CD4-positive, alpha-beta T cell (primary cell): ENCODE measurements at regions not wholly inside any gene's neighbourhood (a gene's known extent, or its start where the extent isn't known, plus 50 kb on each side); places are given as distances from the start of the nearest gene placed in this dataset.

Source experiments
- ATAC-seq: fragments of 200-7000 bp; cut with Tn5 transposase; one replicate; pipeline ENCODE4 v1.10.0; 2022; ENCODE audit warnings: mild to moderate bottlenecking; ENCODE audit not compliant: poor library complexity
- CTCF ChIA-PET: fragments of 350-600 bp; sonication (Branson Sonifier 250); formaldehyde crosslinking; loops from one replicate; lab custom pipeline; 2021; ENCODE audit warnings: antibody characterized with exemption, inconsistent platforms; lab: Charles Lee
- POLR2A ChIA-PET: fragments of 350-600 bp; sonication (Branson Sonifier 250); formaldehyde crosslinking; loops from one replicate; lab custom pipeline; 2021; ENCODE audit warnings: antibody characterized with exemption, inconsistent platforms; lab: Charles Lee
- DNase-seq, 14 experiments: peaks; one replicate each; pipeline ENCODE4 v3.0.0-alpha.2; 2013 to 2020; ENCODE audit warnings: mixed read lengths in 2 of 14
- H3K27ac ChIP-seq, 2 donors: one replicate each; pipeline versions ENCODE4 v1.5.1 to v1.7.0; 2013; ENCODE audit warnings: low read length in 2 of 2, low read depth in 1 of 2, mild to moderate bottlenecking in 1 of 2
- H3K27me3 ChIP-seq, 2 experiments: 1 replicate in 1 of 2; 2 replicates in 1 of 2; pipeline versions ENCODE4 v1.6.1 to v1.7.0; 2013; ENCODE audit warnings: low read length in 2 of 2, control low read depth in 1 of 2, mild to moderate bottlenecking in 1 of 2, moderate library complexity in 1 of 2; ENCODE audit not compliant: insufficient read depth in 2 of 2, control insufficient read depth in 1 of 2
- H3K36me3 ChIP-seq: one replicate; pipeline ENCODE4 v1.6.1; 2013; ENCODE audit warnings: low read length, control low read depth; ENCODE audit not compliant: insufficient read depth
- H3K4me1 ChIP-seq: one replicate; pipeline ENCODE4 v1.6.1; 2013; ENCODE audit warnings: low read length, control low read depth; ENCODE audit not compliant: insufficient read depth
- H3K4me3 ChIP-seq: one replicate; pipeline ENCODE4 v1.5.1; 2013; ENCODE audit warnings: mild to moderate bottlenecking, low read length, moderate library complexity
- H3K9me3 ChIP-seq, 2 experiments: 1 replicate in 1 of 2; 2 replicates in 1 of 2; pipeline versions ENCODE4 v1.6.1 to v1.7.0; 2013; ENCODE audit warnings: low read length in 2 of 2, mild to moderate bottlenecking in 2 of 2, control low read depth in 1 of 2, moderate library complexity in 1 of 2; ENCODE audit not compliant: control insufficient read depth in 1 of 2, insufficient read depth in 1 of 2
- H3K27ac Mint-ChIP-seq: one replicate; pipeline ENCODE4 v1.8.0; 2020; ENCODE audit warnings: mixed read lengths
- H3K27me3 Mint-ChIP-seq: one replicate; pipeline ENCODE4 v1.8.0; 2021; ENCODE audit warnings: mixed read lengths
- H3K36me3 Mint-ChIP-seq: one replicate; pipeline ENCODE4 v1.8.0; 2021; ENCODE audit warnings: low read depth, mixed read lengths
- H3K4me1 Mint-ChIP-seq: one replicate; pipeline ENCODE4 v1.8.0; 2021; ENCODE audit warnings: low read depth, mixed read lengths
- H3K4me3 Mint-ChIP-seq: one replicate; pipeline ENCODE4 v1.8.0; 2020; ENCODE audit warnings: mild to moderate bottlenecking, mixed read lengths
- H3K9me3 Mint-ChIP-seq: one replicate; pipeline ENCODE4 v1.8.0; 2020; ENCODE audit warnings: mixed read lengths
- CTCF ChIP-seq: fragments of 200-600 bp; IDR thresholded peaks from one replicate; pipeline ENCODE4 v1.8.0; 2022; ENCODE audit warnings: antibody characterized with exemption, mild to moderate bottlenecking
- intact Hi-C, 2 experiments: fragments of 100-400 bp; cut with DNase I in 1 of 2; cut with micrococcal nuclease in 1 of 2; formaldehyde crosslinking; loops; one replicate each; pipeline versions ENCODE4 v1.15.1 to v1.9.0; 2023 to 2025; cut with DNase I, micrococcal nuclease

DNA sequence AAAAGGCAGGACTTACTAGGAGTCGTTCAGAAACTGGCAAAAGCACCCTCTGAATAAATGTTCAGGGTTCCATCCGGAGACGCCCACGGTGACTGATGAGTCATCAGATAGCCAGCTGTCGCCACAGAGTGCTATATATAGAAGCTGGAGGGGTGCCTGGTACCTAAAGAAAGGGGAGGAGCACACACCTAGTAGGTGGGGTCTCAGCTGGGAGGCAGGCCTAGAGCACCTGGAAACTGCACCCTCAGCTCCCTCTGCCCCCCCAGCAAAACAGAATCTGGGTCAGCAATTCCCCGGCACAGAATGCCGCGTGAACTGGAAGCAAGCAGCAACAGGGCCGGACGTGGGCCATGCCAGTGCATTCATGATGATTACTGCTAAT is 242.0 kb downstream of the BCOR start:
- Mint-ChIP-seq H3K4me3 (peak overlapping the region; percentile 82), H3K9me3 (no peaks in the 10 kb centered on the region), H3K36me3 (no peaks in the 10 kb centered on the region), H3K4me1 (peaks cover 68% of the 10 kb centered on the region), H3K27me3 (no peaks in the 10 kb centered on the region), H3K27ac (peak overlapping the region; percentile 96)
- ATAC-seq (peak; percentile 63), DNase-seq (peak; percentile 37 to 89 (median 68))
- peak overlapping the region; percentile 92 to 97 for H3K27ac ChIP-seq
- H3K4me3 ChIP-seq: peak overlapping the region; percentile 44
- peaks cover 79% of the 10 kb centered on the region for H3K4me1 ChIP-seq
- H3K36me3 ChIP-seq: no peaks in the 10 kb centered on the region
- no peaks in the 10 kb centered on the region for H3K9me3 ChIP-seq
- no peak for TF ChIP-seq CTCF
- no peaks in the 10 kb centered on the region for H3K27me3 ChIP-seq
- intact Hi-C loops: loop anchor here in 1 of 2 experiments (1.0 to 5.0 kb wide), 4 partner anchors 41 to 320 kb away; partner anchors contain the start of gene BCOR
- ChIA-PET POLR2A (interaction anchor here (1.1 to 2.2 kb wide), 9 partner anchors 36 to 321 kb away, joined by 3 to 11 read pairs (median 8); partner anchors contain the start of gene BCOR), CTCF (interaction anchor here (0.5 to 3.0 kb wide), 7 partner anchors 14 to 1259 kb away, joined by 3 to 11 read pairs (median 3); no protein-coding TSS in a partner anchor)

DNA sequence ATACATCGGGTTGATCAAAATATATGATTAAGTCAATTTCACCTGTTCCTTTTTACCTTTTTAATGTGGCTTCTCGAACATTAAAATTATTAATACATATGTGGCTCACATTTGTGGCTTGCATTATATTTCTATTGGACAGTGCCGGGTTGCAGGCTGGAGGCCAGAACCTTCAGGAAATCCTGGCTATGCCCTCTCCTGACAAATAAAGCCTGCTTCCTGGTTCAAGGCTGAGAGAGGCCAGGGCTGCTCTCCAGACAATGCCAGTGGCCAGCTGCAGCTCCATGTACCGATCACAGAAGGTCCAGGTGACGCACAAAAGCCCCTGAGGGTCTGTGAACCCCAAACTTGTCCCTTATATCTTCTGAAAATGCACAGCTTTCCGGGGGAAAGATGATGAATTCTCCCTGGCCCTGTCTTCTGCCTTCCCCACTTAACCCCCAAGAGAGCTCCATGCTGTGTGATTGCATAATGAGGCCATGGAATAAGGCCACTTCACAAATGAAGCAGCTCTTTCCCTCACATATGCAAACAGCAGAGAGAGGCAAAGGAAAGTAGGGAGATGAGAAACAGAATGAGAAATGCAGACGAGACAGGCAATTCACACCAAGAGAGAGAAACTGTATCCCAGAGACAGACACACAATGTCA is 241.2 kb downstream of the BCOR start:
- Mint-ChIP-seq H3K27ac (peak overlapping the region; percentile 96), H3K36me3 (no peaks in the 10 kb centered on the region), H3K4me1 (peaks cover 60% of the 10 kb centered on the region), H3K9me3 (no peaks in the 10 kb centered on the region), H3K27me3 (no peaks in the 10 kb centered on the region), H3K4me3 (no peak overlapping the region)
- CTCF ChIA-PET: interaction anchor here (3.0 kb wide), 1 partner anchor 126 kb away, joined by 8 read pairs; no protein-coding TSS in a partner anchor
- DNase-seq (no peak), ATAC-seq (no peak)
- Histone ChIP-seq H3K9me3 (no peaks in the 10 kb centered on the region), H3K4me1 (peaks cover 76% of the 10 kb centered on the region), H3K36me3 (no peaks in the 10 kb centered on the region), H3K27me3 (no peaks in the 10 kb centered on the region), H3K27ac (no peak overlapping the region), H3K4me3 (no peak overlapping the region)
- no peak for TF ChIP-seq CTCF
- POLR2A ChIA-PET: interaction anchor here (1.9 kb wide), 1 partner anchor 35 kb away, joined by 5 read pairs; no protein-coding TSS in a partner anchor
- intact Hi-C loops: loop anchor here in 1 of 2 experiments (5.0 kb wide), 2 partner anchors 84 to 241 kb away; partner anchors contain the start of gene BCOR

DNA sequence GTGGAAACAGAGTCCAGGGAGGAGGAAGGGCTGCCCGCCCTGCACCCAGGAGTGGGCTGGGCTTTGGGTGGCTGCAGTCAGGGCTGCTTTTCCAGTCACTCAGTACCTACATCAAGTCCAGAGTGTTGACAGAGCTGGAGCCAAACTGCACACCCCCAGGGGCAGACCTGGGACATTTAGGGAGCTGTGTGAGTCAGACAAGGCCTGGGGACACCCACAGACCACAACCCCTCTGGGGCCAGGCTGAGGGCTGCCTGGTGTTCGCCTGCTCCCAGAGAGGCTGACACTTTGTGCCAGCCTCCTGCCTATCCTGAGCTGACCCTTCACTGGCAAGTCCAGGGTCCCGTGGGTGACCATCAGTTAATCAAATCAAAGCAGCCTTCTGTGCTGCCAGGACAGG is 240.0 kb downstream of the BCOR start:
- no peaks in the 10 kb centered on the region for H3K36me3 ChIP-seq
- H3K27ac Mint-ChIP-seq: peak overlapping the region; percentile 36
- H3K36me3 Mint-ChIP-seq: no peaks in the 10 kb centered on the region
- no peak overlapping the region for H3K4me3 ChIP-seq
- H3K4me3 Mint-ChIP-seq: no peak overlapping the region
- peaks cover 51% of the 10 kb centered on the region for H3K4me1 Mint-ChIP-seq
- H3K27me3 Mint-ChIP-seq: no peaks in the 10 kb centered on the region
- DNase-seq (peak in 2 of 14 experiments; percentile 19 to 31), ATAC-seq (no peak)
- H3K27ac ChIP-seq: no peak overlapping the region
- H3K9me3 Mint-ChIP-seq: no peaks in the 10 kb centered on the region
- no peaks in the 10 kb centered on the region for H3K9me3 ChIP-seq
- peaks cover 64% of the 10 kb centered on the region for H3K4me1 ChIP-seq
- TF ChIP-seq CTCF: no peak
- no peaks in the 10 kb centered on the region for H3K27me3 ChIP-seq
- CTCF ChIA-PET: no interaction called here
- intact Hi-C loops: loop anchor here in 1 of 2 experiments (5.0 kb wide), 2 partner anchors 85 to 240 kb away; partner anchors contain the start of gene BCOR
- POLR2A ChIA-PET: no interaction called here
